NCI-H774 (cell line): ENCODE measurements at regions not wholly inside any gene's neighbourhood (a gene's known extent, or its start where the extent isn't known, plus 50 kb on each side); places are given as distances from the start of the nearest gene placed in this dataset.
"Not testable (repeated sequence)": the region's sequence is repeated elsewhere in the genome, so short reads cannot be mapped to it uniquely, and the experiment has no call there.

Experiments
- DNase-seq: peaks from one replicate; lab custom pipeline; 2025; lab: John Stamatoyannopoulos, UW

- no peak for DNase-seq
Observed at GRCh38 chr2:150371044-150371818, 116.2 kb downstream of the RND3 start.

- no peak for DNase-seq
Observed at GRCh38 chr2:150370561-150370960, 116.9 kb downstream of the RND3 start.

GRCh38 chr2:150369862-150370261 is 117.6 kb downstream of the RND3 start:
- no peak for DNase-seq

GRCh38 chr2:150358468-150358807 is 129.0 kb downstream of the RND3 start:
- no peak for DNase-seq

DNA sequence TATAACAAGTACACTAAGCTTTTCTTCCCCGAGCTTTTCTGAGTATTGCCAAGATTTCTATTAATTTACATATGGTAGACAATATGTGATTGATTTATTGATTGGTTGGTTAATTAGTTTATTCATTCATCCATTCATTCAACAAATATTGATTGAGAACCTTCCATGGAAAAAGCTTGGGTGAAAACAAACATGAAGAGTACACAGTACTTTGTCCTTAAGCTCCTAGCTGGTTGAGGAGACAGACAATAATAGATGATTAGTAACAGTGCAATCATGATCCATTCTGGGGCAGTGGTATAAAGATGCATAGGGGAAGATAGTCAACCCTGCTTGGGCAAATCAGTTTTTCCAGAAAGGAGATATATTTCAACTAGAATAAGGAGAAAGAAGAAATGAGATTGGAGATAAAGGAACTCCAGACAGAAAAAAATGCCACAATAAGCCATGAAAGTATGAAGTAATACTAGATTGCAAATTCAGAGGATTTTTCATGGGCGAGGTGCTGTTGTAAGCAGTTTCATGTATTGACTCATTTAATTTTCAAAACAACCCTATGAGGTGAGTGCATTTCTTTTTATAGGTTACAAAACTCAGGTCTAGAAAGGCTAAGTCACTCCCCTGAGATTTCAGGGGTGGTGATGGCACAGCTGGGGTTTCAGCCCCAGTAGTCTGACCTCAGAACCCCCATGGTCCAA is 129.5 kb downstream of the RND3 start:
- DNase-seq = no peak

DNA sequence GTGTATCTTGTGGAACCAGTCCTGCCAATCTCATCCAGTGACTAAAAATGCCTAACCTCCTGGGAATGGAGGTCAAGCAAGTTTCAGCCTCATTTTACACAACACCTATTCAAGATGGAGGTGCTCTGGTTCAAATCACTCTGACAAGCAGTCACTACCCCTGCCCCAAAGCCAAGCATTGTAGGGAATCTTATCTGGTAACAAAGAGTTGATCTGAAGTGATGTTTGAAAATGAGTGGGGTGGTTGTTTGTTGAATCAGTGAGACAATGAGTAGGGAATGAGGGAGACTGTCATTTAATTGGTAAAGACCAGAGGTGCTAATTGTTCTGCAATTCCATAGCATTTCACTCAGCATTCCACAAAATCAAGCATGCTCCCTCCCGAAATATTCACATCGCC is 132.0 kb downstream of the RND3 start:
- no peak for DNase-seq

GRCh38 chr2:150353376-150353775 is 134.1 kb downstream of the RND3 start:
- DNase-seq = no peak

DNA sequence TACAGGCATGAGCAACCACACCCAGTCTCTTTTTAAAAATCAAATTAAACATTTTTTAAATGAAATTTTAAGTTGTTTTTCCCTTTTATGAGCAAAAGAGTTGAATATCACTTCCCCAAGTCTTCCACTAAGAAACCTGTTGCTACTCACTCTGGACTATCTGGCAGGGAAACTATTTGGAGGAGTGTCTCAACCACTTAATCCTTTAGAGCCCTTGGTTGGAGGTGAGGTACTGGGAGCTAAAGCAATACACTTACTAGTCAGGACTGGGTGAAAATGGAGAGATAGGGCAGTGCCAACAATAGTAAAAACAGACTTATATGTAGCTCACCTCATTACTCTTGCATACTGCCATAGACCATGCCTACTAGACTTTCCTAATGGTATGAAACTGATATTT is 135.5 kb downstream of the RND3 start:
- no peak for DNase-seq

- no peak for DNase-seq
Observed at GRCh38 chr2:150350500-150350899, 137.0 kb downstream of the RND3 start.

GRCh38 chr2:150346806-150347205 is 140.7 kb downstream of the RND3 start:
- DNase-seq = no peak

DNA sequence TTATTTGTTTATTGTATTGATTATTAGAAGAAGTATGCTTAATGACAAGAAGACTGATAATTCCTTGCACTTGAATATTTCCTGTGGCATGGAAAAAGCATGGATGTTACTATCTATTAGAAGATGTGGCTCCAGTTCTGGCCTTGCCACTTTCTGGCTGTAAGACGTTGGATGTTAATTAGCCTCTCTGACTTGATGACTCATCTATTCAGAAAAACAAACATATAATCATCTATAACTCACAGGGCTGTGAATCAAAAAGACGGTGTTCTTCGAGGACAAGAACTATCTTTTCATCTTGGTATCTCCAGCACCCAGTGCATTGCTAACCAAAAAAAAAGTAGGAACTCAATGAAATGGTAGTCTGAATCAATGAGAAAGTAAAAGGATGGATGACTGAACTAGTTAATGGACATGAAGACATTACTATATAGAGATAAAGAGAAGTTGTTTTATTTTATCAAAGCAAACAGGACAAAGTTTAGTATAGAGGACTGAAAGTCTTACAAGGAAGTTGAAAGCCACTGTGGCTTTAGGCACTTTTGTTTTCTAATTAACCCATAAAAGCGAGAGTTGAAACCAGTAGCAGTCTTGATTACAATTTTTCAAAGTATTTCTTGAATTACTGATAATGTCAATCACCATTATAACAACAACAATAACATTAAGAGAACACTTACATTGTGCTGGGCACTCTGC is 145.3 kb downstream of the RND3 start:
- no peak for DNase-seq

- peak; percentile 47 for DNase-seq
Observed at GRCh38 chr2:150339951-150340350, 147.5 kb downstream of the RND3 start.

DNA sequence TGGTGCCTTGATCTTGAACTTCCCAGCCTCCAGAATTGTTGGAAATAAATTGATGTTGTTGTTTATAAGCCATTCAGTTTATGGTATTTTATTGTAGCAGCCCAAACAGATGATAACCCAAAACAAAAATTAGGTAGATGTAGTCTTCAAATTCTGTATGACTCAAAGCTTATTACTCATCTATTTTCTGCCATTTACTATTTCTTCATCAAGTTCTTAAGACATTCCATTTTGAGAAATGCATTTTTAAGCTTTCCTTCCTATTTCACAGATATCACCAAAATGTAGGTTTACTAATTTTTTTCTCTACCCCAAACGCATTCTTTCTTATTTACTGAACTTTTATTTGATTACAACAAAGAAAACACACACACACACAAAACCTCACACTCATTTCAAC is 148.2 kb downstream of the RND3 start:
- no peak for DNase-seq

GRCh38 chr2:150335596-150335995 is 151.9 kb downstream of the RND3 start:
- DNase-seq = no peak

DNA sequence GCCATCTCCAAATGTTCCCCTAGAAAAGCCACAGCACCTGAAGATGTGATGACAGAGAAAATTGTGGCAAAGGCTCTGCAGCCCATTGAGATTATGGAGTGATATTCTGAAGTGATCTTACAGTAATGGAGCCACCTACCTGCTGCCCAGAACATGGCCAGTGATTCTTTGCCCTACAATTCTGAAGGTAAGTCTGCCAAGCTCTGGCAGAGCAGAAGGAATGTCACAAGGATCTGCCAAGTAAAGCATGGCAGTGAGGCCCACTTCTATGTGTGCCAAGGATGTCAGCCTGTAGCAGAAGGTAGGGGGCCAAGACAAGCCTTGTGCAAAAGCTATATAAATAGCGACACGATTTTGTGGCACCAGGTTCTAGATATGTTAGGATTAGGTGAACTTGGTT is 155.1 kb downstream of the RND3 start:
- no peak for DNase-seq

- peak; percentile 41 for DNase-seq
Observed at GRCh38 chr2:150327564-150328489, 159.6 kb downstream of the RND3 start.

GRCh38 chr2:150325656-150326314 is 161.7 kb downstream of the RND3 start:
- DNase-seq = no peak

DNA sequence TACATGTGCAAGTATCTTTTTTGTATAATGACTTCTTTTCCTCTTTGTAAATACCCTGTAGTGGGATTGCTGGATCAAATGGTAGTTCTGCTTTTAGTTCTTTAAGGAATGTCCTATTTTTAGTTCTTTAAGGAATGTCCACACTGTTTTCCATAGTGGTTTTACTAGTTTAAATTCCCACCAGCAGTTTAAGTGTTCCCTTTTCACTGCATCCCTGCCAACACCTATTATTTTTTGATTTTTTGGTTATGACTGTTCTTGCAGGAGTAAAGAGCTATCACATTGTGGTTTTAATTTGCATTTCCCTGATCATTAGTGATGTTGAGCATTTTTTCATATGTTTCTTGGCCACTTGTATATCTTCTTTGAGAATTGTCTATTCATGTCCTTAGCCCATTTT is 164.4 kb downstream of the RND3 start:
- DNase-seq = not testable (repeated sequence)

GRCh38 chr2:150320608-150321007 is 166.9 kb downstream of the RND3 start:
- no peak for DNase-seq

DNA sequence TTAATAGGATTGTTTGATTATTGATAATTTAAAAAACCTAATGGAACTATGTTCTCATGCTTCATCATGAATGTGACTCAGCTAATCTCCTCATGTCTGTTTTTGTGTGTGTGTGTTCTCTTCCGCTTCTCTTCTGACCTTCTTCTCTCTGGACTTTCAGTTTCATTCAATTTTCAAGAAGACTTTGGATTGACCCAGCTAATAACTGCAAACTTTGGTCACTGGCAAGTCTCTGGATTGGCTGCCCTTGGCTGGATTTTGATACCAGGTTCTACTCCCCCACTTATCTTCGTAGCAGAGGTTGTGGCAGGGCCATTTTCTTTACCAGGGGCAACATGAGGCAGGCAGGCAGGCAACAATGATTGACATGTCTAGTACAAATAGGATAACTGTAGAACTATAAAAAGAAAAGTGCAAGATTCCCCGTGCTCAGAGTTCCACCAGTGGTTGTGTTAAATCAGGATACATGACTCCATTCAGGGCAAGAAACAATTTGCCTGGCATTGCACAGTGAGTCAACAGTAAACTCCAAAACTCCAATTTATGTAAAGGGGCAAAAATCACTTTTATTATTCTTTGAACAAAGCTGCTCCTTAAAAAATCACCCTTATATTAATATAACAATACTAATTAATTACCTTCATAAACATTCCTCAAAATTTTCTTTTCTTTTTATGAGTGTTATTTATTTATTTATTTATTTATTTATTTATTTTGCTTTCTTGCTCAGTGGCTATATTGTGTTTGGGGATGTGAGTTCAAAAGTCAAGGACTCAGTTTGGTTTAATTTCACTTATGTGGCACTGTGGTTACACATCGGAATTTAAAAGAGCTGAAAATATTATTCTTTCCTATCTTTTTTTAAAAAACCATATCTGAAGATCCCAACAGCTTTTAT is 167.6 kb downstream of the RND3 start:
- DNase-seq = no peak
